ENCODE measurements at regions not wholly inside any gene's neighbourhood (a gene's known extent, or its start where the extent isn't known, plus 50 kb on each side); places are given as distances from the start of the nearest gene placed in this dataset.

- Histone ChIP-seq H3K4me1 (ENCODE audit: control insufficient read depth in 1 of 2, insufficient read depth in 2 of 2, low read length in 2 of 2) (no peaks in the 10 kb centered on the region), H3K27me3 (ENCODE audit: control insufficient read depth in 1 of 2, insufficient read depth in 2 of 2, low read length in 1 of 2) (no peaks in the 10 kb centered on the region), H3K4me3 (ENCODE audit: low read length in 2 of 2) (no peak overlapping the region), H3K27ac (ENCODE audit: low read depth in 1 of 2, low read length in 2 of 2) (no peak overlapping the region), H3K9me3 (ENCODE audit: control insufficient read depth, low read length) (no peaks in the 10 kb centered on the region), H3K36me3 (ENCODE audit: control insufficient read depth in 1 of 2, insufficient read depth in 2 of 2, low read length in 1 of 2) (no peaks in the 10 kb centered on the region)
- WGBS, 2 donors: 97 to 98% methylated on average over 7 of the region's 7 CpGs
- ATAC-seq (ENCODE audit: low FRiP score) (no peak), DNase-seq (no peak)
- intact Hi-C loops (cut with DNase I): no loop called here
These were observed 80.8 kb downstream of the ISG20 start for GRCh38 chr15:88719654-88720053.

GRCh38 chr15:88725305-88726210, 77.7 kb upstream of the ACAN start:
- no peak for DNase-seq
- ATAC-seq (ENCODE audit: low FRiP score): no peak
- H3K36me3 ChIP-seq (ENCODE audit: control insufficient read depth in 1 of 2, insufficient read depth in 2 of 2, low read length in 1 of 2): no peaks in the 10 kb centered on the region
- H3K27me3 ChIP-seq (ENCODE audit: control insufficient read depth in 1 of 2, insufficient read depth in 2 of 2, low read length in 1 of 2): no peaks in the 10 kb centered on the region
- WGBS, 2 donors: 82 to 87% methylated on average over 6 of the region's 6 CpGs
- no peak overlapping the region for H3K27ac ChIP-seq (ENCODE audit: low read depth in 1 of 2, low read length in 2 of 2)
- intact Hi-C loops (cut with DNase I): no loop called here
- H3K4me3 ChIP-seq (ENCODE audit: low read length in 2 of 2): no peak overlapping the region
- H3K4me1 ChIP-seq (ENCODE audit: control insufficient read depth in 1 of 2, insufficient read depth in 2 of 2, low read length in 2 of 2): no peaks in the 10 kb centered on the region
- no peaks in the 10 kb centered on the region for H3K9me3 ChIP-seq (ENCODE audit: control insufficient read depth, low read length)

GRCh38 chr15:88727439-88727838, 75.8 kb upstream of the ACAN start:
- Histone ChIP-seq H3K9me3 (ENCODE audit: control insufficient read depth, low read length) (no peaks in the 10 kb centered on the region), H3K27me3 (ENCODE audit: control insufficient read depth in 1 of 2, insufficient read depth in 2 of 2, low read length in 1 of 2) (no peaks in the 10 kb centered on the region), H3K4me3 (ENCODE audit: low read length in 2 of 2) (no peak overlapping the region), H3K27ac (ENCODE audit: low read depth in 1 of 2, low read length in 2 of 2) (no peak overlapping the region), H3K4me1 (ENCODE audit: control insufficient read depth in 1 of 2, insufficient read depth in 2 of 2, low read length in 2 of 2) (no peaks in the 10 kb centered on the region), H3K36me3 (ENCODE audit: control insufficient read depth in 1 of 2, insufficient read depth in 2 of 2, low read length in 1 of 2) (no peaks in the 10 kb centered on the region)
- no peak for ATAC-seq (ENCODE audit: low FRiP score)
- 56 to 60% methylated on average over 5 of the region's 5 CpGs for WGBS, 2 donors
- intact Hi-C loops (cut with DNase I): no loop called here
- DNase-seq: no peak

GRCh38 chr15:88729581-88729980, 73.7 kb upstream of the ACAN start:
- Histone ChIP-seq H3K9me3 (ENCODE audit: control insufficient read depth, low read length) (no peaks in the 10 kb centered on the region), H3K4me3 (ENCODE audit: low read length in 2 of 2) (no peak overlapping the region), H3K4me1 (ENCODE audit: control insufficient read depth in 1 of 2, insufficient read depth in 2 of 2, low read length in 2 of 2) (no peaks in the 10 kb centered on the region), H3K36me3 (ENCODE audit: control insufficient read depth in 1 of 2, insufficient read depth in 2 of 2, low read length in 1 of 2) (no peaks in the 10 kb centered on the region), H3K27ac (ENCODE audit: low read depth in 1 of 2, low read length in 2 of 2) (no peak overlapping the region), H3K27me3 (ENCODE audit: control insufficient read depth in 1 of 2, insufficient read depth in 2 of 2, low read length in 1 of 2) (no peaks in the 10 kb centered on the region)
- ATAC-seq (ENCODE audit: low FRiP score): no peak
- intact Hi-C loops (cut with DNase I): no loop called here
- 83% methylated on average over 2 of the region's 2 CpGs for WGBS, 2 donors
- no peak for DNase-seq

- ATAC-seq (ENCODE audit: low FRiP score): no peak
- Histone ChIP-seq H3K9me3 (ENCODE audit: control insufficient read depth, low read length) (no peaks in the 10 kb centered on the region), H3K27me3 (ENCODE audit: control insufficient read depth in 1 of 2, insufficient read depth in 2 of 2, low read length in 1 of 2) (no peaks in the 10 kb centered on the region), H3K4me3 (ENCODE audit: low read length in 2 of 2) (no peak overlapping the region), H3K36me3 (ENCODE audit: control insufficient read depth in 1 of 2, insufficient read depth in 2 of 2, low read length in 1 of 2) (no peaks in the 10 kb centered on the region), H3K27ac (ENCODE audit: low read depth in 1 of 2, low read length in 2 of 2) (no peak overlapping the region), H3K4me1 (ENCODE audit: control insufficient read depth in 1 of 2, insufficient read depth in 2 of 2, low read length in 2 of 2) (no peaks in the 10 kb centered on the region)
- no peak for DNase-seq
- WGBS, 2 donors: 85 to 92% methylated on average over 3 of the region's 3 CpGs
- intact Hi-C loops (cut with DNase I): no loop called here
These were observed 72.5 kb upstream of the ACAN start for GRCh38 chr15:88730751-88731150.

- Histone ChIP-seq H3K4me3 (ENCODE audit: low read length in 2 of 2) (no peak overlapping the region), H3K9me3 (ENCODE audit: control insufficient read depth, low read length) (no peaks in the 10 kb centered on the region), H3K4me1 (ENCODE audit: control insufficient read depth in 1 of 2, insufficient read depth in 2 of 2, low read length in 2 of 2) (peaks cover 0 to 6% of the 10 kb centered on the region in 2 donors), H3K27ac (ENCODE audit: low read depth in 1 of 2, low read length in 2 of 2) (no peak overlapping the region), H3K36me3 (ENCODE audit: control insufficient read depth in 1 of 2, insufficient read depth in 2 of 2, low read length in 1 of 2) (no peaks in the 10 kb centered on the region), H3K27me3 (ENCODE audit: control insufficient read depth in 1 of 2, insufficient read depth in 2 of 2, low read length in 1 of 2) (no peaks in the 10 kb centered on the region)
- ATAC-seq (ENCODE audit: low FRiP score) (no peak), DNase-seq (no peak)
- intact Hi-C loops (cut with DNase I): no loop called here
- WGBS, 2 donors: 94 to 95% methylated on average over 1 of the region's 1 CpG
These were observed 68.0 kb upstream of the ACAN start for GRCh38 chr15:88735212-88735611.

GRCh38 chr15:88736204-88736603, 67.0 kb upstream of the ACAN start:
- Histone ChIP-seq H3K27ac (ENCODE audit: low read depth in 1 of 2, low read length in 2 of 2) (no peak overlapping the region), H3K27me3 (ENCODE audit: control insufficient read depth in 1 of 2, insufficient read depth in 2 of 2, low read length in 1 of 2) (no peaks in the 10 kb centered on the region), H3K9me3 (ENCODE audit: control insufficient read depth, low read length) (no peaks in the 10 kb centered on the region), H3K36me3 (ENCODE audit: control insufficient read depth in 1 of 2, insufficient read depth in 2 of 2, low read length in 1 of 2) (no peaks in the 10 kb centered on the region), H3K4me1 (ENCODE audit: control insufficient read depth in 1 of 2, insufficient read depth in 2 of 2, low read length in 2 of 2) (peaks cover 0 to 6% of the 10 kb centered on the region in 2 donors), H3K4me3 (ENCODE audit: low read length in 2 of 2) (no peak overlapping the region)
- ATAC-seq (ENCODE audit: low FRiP score) (no peak), DNase-seq (no peak)
- 71 to 82% methylated on average over 1 of the region's 1 CpG for WGBS, 2 donors
- intact Hi-C loops (cut with DNase I): no loop called here

- no peak overlapping the region for H3K4me3 ChIP-seq (ENCODE audit: low read length in 2 of 2)
- intact Hi-C loops (cut with DNase I): no loop called here
- H3K4me1 ChIP-seq (ENCODE audit: control insufficient read depth in 1 of 2, insufficient read depth in 2 of 2, low read length in 2 of 2): peaks cover 0 to 6% of the 10 kb centered on the region in 2 donors
- no peaks in the 10 kb centered on the region for H3K27me3 ChIP-seq (ENCODE audit: control insufficient read depth in 1 of 2, insufficient read depth in 2 of 2, low read length in 1 of 2)
- no peak overlapping the region for H3K27ac ChIP-seq (ENCODE audit: low read depth in 1 of 2, low read length in 2 of 2)
- WGBS, 2 donors: 17 to 24% methylated on average over 4 of the region's 4 CpGs
- no peaks in the 10 kb centered on the region for H3K36me3 ChIP-seq (ENCODE audit: control insufficient read depth in 1 of 2, insufficient read depth in 2 of 2, low read length in 1 of 2)
- no peaks in the 10 kb centered on the region for H3K9me3 ChIP-seq (ENCODE audit: control insufficient read depth, low read length)
- DNase-seq: no peak
- ATAC-seq (ENCODE audit: low FRiP score): peak; percentile 52
These were observed 64.4 kb upstream of the ACAN start for GRCh38 chr15:88738796-88739195.

- DNase-seq: no peak
- Histone ChIP-seq H3K4me1 (ENCODE audit: control insufficient read depth in 1 of 2, insufficient read depth in 2 of 2, low read length in 2 of 2) (peaks cover 0 to 6% of the 10 kb centered on the region in 2 donors), H3K36me3 (ENCODE audit: control insufficient read depth in 1 of 2, insufficient read depth in 2 of 2, low read length in 1 of 2) (no peaks in the 10 kb centered on the region), H3K27me3 (ENCODE audit: control insufficient read depth in 1 of 2, insufficient read depth in 2 of 2, low read length in 1 of 2) (no peaks in the 10 kb centered on the region), H3K27ac (ENCODE audit: low read depth in 1 of 2, low read length in 2 of 2) (no peak overlapping the region), H3K4me3 (ENCODE audit: low read length in 2 of 2) (no peak overlapping the region), H3K9me3 (ENCODE audit: control insufficient read depth, low read length) (no peaks in the 10 kb centered on the region)
- intact Hi-C loops (cut with DNase I): no loop called here
- peak; percentile 9 for ATAC-seq (ENCODE audit: low FRiP score)
- 94 to 95% methylated on average over 5 of the region's 5 CpGs for WGBS, 2 donors
These were observed 63.7 kb upstream of the ACAN start for GRCh38 chr15:88739541-88739940.

All from aorta (tissue), 5 donors.